Fibroblast of skin of left biceps (primary cell): ENCODE measurements at regions not wholly inside any gene's neighbourhood (a gene's known extent, or its start where the extent isn't known, plus 50 kb on each side); places are given as distances from the start of the nearest gene placed in this dataset.
"Not testable (repeated sequence)": the region's sequence is repeated elsewhere in the genome, so short reads cannot be mapped to it uniquely, and the experiment has no call there.

Experiments used
- DNase-seq, 2 experiments: peaks; one replicate each; pipeline ENCODE4 v3.0.0-alpha.2; 2013; ENCODE audit warnings: low read depth in 2 of 2

DNA sequence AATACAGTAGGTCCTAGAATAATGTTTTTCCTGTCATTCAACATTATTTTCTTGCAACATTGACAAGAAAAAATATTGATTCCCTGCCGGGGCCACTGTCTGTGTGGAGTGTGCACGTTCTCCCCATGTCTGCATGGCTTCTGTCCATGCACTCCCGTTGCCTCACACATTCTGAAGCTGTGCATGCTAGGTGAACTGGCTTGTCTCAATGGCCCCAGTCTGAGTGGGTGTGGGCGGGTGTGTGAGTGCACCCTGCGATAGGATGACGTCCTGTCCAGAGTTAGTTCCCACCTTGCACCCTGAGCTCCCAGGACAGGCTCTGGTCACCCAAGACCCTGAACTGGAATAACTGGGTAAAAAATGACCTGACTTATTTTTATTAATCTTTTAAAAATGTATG is 186.1 kb downstream of the CAND1 start:
- DNase-seq = no peak

- DNase-seq = peak; percentile 96
Measured at GRCh38 chr12:67456431-67456901, 187.3 kb downstream of the CAND1 start.

DNA sequence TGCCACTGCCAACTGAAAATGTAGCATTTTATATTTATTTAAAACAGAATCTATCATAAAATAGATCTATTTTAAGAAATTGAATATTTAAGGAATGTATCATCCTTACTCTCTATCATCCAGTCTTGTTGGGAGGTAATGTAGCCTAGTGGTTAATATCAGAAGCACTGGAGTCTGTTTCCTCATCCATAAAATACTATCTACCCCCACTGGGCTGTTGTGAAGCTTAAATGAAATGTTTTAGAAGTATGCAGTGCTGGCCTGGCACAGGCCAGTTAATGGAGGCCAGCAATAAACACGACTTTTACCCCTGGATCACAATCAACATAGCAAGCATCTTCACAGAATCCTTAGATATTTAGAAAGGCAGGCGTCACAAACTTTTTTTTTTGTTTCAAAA is 188.0 kb downstream of the CAND1 start:
- peak in 1 of 2 experiments; percentile 9 for DNase-seq

DNA sequence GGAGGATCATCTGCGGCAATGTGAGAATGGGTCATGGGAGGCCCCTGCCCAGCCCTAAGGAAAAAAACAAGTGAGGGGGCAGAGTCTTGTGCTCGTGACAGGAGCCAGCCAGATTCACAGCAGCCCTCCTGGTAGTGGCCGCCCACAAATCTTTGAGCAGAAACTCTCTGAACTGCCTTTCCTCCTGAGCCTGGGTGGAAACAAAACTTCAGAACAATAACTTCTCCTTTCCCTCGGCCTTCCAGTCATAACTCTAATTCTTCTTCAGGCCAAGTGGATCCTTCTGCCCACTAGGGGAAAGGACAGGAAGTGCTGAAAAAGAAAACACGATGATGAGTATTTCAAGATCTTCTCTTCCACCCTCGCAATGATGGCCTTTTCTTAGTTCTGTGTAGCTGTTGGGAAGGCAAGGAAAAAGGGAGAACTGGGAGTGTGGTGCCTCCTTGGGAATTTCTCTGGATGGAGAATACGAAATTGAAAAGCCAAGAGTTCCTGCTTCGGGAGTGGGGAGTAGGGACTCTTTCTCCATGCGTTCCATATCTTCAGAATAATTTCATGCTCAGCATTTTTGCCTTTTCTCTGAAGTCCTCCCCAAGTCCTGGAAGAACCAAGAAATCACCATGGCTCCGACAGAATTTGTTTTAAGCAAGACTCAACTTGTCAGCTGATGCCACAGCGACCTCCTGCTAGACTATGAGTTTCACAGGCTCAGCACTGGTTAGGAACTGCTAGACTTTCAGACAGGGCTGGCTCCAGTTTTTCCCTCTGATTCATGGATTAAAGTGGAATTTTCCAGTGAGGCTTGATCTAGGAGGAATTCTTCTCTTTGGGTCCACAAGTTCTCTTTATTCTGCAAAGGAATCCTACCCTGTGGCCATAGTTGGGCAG is 188.9 kb downstream of the CAND1 start:
- DNase-seq = no peak

- DNase-seq = no peak
Measured at GRCh38 chr12:67459173-67459572, 189.4 kb upstream of the DYRK2 start.

DNA sequence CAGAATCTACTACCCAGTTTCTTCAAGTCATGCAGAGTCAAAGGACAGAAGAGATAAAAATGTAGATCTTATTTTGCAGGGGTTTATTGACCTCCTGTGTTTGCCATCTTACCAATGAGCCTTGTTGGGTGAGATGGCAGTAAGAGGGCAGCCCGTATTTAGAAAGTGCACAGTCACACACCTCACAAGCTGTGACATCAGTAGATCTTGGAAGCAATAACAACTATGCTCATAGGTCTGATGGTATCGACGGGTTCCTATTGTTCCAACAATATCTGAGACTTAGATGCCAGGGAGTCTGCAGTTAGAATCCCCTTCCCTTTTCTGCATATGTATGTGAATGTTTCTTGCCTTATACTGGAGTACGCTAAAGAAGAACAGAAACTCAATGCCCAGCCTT is 189.0 kb upstream of the DYRK2 start:
- DNase-seq = no peak

- no peak for DNase-seq
Measured at GRCh38 chr12:67460388-67460787, 188.2 kb upstream of the DYRK2 start.

DNA sequence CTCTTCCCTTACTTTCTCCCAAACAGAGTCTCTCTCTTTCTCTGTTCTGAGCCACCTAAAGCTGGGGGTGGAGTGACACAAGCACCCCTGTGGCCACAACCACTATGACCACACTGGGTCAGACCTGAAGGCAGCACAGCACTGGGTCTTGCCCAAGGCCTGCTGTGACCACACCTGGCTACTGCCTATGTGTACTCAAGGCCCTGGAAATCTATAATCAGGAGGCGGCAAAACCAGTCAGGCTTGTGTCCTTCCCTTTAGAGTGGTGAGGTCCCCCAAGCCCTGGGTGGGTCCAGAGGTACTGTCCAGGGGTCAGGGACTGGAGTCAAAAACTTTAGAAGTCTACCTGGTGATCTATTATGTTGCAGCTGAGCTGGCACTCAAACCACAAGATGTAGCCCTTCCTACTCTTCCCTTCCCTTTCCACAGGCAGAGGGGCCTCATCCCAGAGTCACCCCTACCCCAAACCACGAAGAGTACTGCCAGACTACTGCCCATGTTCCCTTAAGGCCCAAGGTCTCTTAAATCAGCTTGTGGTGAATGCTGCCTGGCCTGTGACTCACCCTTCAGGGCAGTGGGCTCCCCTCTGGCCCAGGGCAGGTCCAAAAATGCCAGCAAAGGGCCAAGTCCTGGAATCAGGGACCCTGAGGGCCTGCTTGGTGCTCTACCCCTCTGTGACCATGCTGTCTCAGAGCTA is 179.8 kb upstream of the DYRK2 start:
- no peak for DNase-seq

DNA sequence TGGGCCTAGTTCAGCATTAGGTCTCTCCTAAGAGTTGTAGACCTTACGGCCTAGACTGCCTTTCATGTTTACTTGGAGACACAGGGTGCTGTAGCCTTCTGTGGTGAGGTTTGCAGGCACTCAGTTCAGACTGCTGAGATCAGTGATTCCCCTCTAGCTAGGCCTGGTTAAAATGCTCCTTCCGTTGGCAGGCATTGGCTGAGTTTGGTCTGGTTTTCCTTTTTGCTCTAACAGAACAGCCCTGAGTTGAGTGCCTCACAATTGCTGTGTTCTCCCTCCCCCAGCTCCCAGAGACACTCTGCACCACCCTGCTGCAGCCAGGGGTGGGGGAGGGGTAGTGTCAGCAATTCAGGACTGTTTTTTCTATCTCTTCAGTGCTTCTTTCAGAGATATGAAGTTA is 178.9 kb upstream of the DYRK2 start:
- no peak for DNase-seq

DNA sequence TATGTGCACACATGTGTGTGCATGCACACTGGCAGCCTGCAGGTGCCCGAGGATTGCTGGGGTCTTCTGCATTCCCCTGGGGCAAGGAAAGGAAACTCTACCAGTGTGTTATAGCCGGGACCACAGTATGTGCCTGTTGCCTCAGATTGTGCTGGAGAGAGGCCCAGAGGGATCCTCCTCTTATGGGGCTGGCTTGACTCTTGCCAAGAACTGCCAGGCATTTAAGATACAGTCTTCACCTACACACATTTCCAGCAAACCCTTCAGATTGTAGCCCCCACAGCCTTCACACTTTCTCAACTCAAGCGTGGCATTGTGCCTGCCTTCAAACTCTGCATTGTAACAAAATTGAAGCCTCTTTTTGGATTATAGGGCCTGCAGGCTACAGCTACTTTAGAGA is 176.7 kb upstream of the DYRK2 start:
- no peak for DNase-seq

GRCh38 chr12:67472539-67472938 is 176.0 kb upstream of the DYRK2 start:
- DNase-seq = no peak

- DNase-seq = no peak
Measured at GRCh38 chr12:67474934-67475620, 173.5 kb upstream of the DYRK2 start.

DNA sequence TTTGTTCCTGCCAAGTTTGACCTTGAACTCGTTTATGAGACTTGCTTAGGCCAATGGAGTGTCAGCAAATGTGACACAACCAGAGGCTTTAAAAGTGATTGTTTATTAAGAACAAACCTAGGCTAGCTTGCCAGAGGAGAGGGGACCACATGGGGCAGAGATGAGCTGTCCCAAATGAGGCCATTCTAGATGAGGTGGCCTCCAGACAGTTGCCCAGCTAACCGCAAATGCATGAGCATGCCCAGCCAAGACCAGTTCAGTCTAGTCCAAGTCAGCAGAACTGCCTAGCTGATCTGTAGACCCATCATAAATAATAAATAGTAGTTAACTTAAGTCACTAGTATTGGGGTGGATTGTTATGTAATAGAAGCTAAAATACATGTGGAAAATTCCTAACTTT is 172.8 kb upstream of the DYRK2 start:
- no peak for DNase-seq

DNA sequence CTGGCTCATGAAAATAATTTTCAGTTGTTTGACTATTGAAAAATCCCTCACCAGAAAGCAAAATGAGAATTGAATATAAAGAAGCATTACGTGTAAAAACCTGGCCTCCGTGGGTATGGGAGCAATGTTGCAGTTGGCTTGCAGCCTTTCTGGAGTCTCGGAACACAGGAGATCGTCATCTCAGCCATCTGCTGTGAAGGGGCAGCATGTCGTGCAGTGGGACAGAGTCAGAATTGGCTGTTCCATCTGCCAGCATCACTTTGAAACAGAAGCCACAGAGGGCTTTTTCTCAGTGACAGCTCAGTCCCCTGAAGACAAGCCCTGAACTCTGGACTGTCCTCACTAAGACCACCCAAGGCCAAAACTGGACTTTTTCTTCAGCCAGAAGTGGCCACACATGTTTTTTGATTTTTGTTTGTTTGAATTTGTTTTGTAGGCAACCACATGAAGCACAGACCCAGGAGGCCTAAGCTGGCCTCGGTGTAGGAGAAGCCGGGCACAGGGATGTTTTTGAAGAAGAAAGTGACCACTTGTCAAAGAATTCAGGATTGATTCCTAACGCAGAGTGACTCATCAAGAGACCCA is 170.8 kb upstream of the DYRK2 start:
- DNase-seq = no peak

DNA sequence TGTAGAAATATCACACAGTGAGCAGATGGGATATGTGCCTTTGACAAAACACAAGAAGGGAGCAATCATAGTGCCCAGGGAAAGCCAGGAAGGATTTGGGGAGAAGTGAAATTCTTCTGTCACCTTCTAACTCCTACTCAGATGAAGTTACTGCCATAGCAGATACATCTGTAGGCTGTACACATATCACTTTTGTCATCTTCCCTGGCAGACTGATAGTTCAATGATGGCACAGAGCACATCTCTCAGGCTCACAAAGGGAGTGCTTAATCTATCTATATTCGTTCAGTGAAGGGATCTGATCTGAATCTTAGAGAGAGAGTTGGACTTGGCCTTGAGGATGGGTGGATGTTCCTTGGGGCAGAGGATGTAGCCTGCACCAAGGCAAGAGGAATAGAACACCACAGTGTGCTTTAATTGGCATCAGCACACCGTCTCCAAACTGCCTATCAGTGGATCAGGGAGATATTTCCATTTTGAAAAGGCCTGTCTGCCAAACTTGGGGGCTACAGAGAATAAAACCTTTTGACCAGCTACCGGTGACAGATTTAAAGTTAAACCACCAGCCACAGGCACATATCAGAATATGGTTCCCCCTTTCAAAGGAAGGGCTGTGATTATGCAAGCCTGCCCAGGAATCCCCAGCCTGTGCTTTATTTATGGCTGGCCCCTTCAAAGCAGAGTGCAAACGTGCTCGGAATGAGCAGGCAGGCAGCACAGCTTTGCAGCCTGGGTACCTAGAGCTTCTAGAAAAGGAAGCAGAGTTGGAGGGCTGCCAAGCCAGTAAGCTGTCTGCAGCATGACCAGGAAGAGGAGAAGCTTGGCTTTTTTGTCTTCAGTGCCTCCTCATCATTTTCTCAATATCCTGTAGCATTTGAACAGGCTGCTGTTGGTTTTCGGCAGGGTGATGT is 165.5 kb upstream of the DYRK2 start:
- peak; percentile 57 to 70 for DNase-seq

GRCh38 chr12:67483871-67484554 is 164.5 kb upstream of the DYRK2 start:
- no peak for DNase-seq

DNA sequence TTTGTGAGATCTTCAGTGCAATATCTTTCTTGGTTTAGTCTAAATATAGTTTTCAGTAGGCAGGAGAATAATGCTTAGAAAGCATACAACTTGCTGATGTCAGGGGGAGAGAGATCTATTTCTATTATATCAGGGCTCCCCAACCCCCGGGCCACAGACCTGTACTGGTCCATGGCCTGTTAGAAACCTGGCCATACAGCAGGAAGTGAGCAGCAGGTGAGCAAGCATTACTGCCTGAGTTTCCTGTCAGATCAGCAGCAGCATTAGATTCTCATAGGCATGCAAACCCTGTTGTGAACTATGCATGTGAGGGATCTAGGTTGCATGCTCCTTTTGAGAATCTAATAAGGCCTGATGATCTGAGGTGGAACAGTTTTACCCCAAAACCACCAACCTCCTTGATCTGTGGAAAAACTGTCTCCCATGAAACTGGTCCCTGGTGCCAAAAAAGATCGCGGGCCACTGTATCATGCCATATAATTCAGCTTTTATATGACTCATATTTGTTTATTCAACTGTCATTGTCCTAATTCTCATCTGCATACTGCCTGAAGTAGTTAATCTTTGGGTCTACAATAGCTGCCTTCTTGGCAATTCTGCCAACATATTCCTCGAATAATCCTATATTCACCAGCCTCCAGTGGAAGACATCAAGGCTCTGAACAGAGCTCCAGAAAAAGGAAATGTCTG is 163.6 kb upstream of the DYRK2 start:
- no peak for DNase-seq

DNA sequence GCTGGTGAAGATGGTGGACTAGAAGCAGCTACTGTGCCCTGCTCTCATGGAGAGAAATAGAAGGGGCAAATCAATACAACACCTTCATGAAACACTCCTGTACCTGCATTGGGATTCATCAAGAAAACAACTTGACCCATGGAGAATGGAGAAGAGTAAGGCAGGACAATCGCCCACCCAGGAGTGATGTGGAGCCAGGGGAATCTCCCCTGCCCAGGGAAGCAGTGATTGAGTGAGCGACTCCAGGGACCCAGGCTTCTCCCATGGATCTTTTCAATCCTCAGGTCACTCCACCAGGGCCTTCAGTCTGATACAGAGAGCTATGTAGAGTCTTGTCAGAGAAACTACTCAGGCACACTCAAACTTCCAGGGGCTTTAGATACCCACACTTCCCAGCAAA is 161.9 kb upstream of the DYRK2 start:
- DNase-seq = no peak

DNA sequence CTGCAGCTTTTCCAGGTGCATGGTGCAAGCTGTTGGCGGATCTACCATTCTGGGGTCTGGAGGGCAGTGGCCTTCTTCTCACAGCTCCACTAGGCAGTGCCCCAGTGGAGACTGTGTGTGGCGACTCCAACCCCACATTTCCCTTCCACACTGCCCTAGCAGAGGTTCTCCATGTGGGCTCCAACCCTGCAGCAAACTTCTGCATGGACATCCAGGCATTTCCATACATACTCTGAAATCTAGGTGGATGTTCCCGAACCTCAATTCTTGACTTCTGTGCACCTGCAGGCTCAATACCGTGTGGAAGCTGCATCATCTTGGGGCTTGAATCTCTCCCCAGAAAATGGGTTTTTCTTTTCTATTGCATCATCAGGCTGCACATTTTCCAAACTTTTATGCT is 160.2 kb upstream of the DYRK2 start:
- DNase-seq = not testable (repeated sequence)

DNA sequence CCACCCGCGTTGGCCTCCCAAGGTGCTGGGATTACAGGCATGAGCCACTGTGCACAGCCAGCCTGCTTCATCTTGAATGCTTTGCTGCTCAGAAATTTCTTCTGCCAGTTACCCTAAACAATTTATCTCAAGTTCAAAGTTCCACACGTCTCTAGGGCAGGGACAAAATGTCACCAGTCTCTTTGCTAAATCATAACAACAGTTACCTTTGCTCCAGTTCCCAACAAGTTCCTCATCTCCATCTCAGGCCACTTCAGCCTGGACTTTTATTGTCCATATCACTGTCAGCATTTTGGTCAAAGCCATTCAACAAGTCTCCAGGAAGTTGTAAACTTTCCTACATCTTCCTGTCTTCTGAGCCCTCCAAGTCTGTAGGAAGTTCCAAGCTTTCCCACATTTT is 159.5 kb upstream of the DYRK2 start:
- DNase-seq = no peak
